Subcutaneous abdominal adipose tissue (tissue), 5 donors: ENCODE measurements at regions not wholly inside any gene's neighbourhood (a gene's known extent, or its start where the extent isn't known, plus 50 kb on each side); places are given as distances from the start of the nearest gene placed in this dataset.

Experiments
- H3K27ac ChIP-seq: one replicate; pipeline ENCODE4 v1.7.0; 2013; ENCODE audit warnings: low read depth, mild to moderate bottlenecking, inconsistent platforms, low read length, moderate library complexity
- H3K27me3 ChIP-seq, 5 donors: one replicate each; pipeline ENCODE4 v1.7.0; 2013; ENCODE audit warnings: low read length in 5 of 5, inconsistent platforms in 1 of 5; ENCODE audit not compliant: control insufficient read depth in 5 of 5, insufficient read depth in 4 of 5
- H3K36me3 ChIP-seq, 5 donors: one replicate each; pipeline ENCODE4 v1.7.0; 2013; ENCODE audit warnings: low read length in 5 of 5; ENCODE audit not compliant: control insufficient read depth in 5 of 5, insufficient read depth in 5 of 5
- H3K4me1 ChIP-seq, 5 donors: one replicate each; pipeline ENCODE4 v1.7.0; 2013; ENCODE audit warnings: low read length in 5 of 5, mild to moderate bottlenecking in 3 of 5, moderate library complexity in 1 of 5; ENCODE audit not compliant: control insufficient read depth in 5 of 5, insufficient read depth in 5 of 5
- H3K4me3 ChIP-seq, 5 donors: one replicate each; pipeline ENCODE4 v1.7.0; 2013; ENCODE audit warnings: low read length in 5 of 5, low read depth in 1 of 5
- H3K9ac ChIP-seq, 5 donors: one replicate each; pipeline ENCODE4 v1.7.0; 2013; ENCODE audit warnings: low read length in 5 of 5, mild to moderate bottlenecking in 4 of 5, moderate library complexity in 3 of 5
- H3K9me3 ChIP-seq, 5 donors: one replicate each; pipeline ENCODE4 v1.7.0; 2013; ENCODE audit warnings: low read length in 5 of 5; ENCODE audit not compliant: control insufficient read depth in 5 of 5
- donor health status: healthy.
- donor health status: healthy.
- donor health status: healthy.
- donor health status: healthy.
- donor health status: healthy.

DNA sequence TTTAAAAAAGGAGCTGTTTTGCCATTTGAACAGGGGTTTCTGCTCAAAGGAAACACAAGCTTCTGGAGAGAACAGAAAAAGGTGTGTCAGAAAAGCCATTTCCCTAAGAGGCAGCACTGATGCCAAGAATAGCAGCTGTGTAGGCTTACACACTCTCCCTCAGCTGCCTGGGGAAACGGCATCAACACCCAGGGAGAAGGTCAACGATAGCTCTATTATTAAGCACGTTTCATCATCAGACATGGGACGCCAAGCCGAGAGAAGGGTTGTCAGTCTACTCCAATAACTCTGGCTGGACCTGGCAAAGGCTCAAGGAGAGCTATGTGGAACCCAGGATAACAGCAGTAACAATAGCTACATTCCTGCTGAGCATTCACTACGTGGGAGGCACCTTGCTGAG, 314.2 kb downstream of the CDK5RAP2 start:
- no peak overlapping the region for H3K27ac ChIP-seq
- H3K9ac ChIP-seq: no peak overlapping the region
- peaks cover 0 to 8% (median 0%) of the 10 kb centered on the region in 5 donors for H3K4me1 ChIP-seq
- H3K4me3 ChIP-seq: no peak overlapping the region
- H3K36me3 ChIP-seq: no peaks in the 10 kb centered on the region
- H3K27me3 ChIP-seq: no peaks in the 10 kb centered on the region
- peaks cover 0 to 4% (median 0%) of the 10 kb centered on the region in 5 donors for H3K9me3 ChIP-seq

DNA sequence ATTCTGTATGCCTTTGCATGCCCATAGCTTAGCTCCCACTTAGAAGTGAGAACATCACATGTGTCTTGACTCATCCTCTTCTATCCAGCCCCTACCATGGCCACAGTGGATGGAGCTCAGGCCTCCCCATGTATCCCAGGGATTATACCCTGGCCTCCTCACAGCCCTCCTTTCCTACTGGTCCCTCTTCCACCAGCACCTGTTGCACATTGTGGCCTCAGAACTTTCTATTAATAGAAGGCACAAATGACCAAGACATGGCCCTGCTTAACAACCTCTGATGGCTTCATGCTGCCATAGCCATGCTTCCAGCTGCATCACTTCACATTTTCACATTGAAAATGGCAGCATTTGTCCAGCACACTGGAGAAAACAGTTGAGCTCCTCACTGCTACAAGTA, 315.4 kb downstream of the CDK5RAP2 start:
- no peak overlapping the region for H3K9ac ChIP-seq
- H3K27me3 ChIP-seq: no peaks in the 10 kb centered on the region
- no peaks in the 10 kb centered on the region for H3K36me3 ChIP-seq
- no peak overlapping the region for H3K27ac ChIP-seq
- H3K9me3 ChIP-seq: peaks cover 0 to 4% (median 0%) of the 10 kb centered on the region in 5 donors
- peaks cover 0 to 8% (median 0%) of the 10 kb centered on the region in 5 donors for H3K4me1 ChIP-seq
- H3K4me3 ChIP-seq: no peak overlapping the region

DNA sequence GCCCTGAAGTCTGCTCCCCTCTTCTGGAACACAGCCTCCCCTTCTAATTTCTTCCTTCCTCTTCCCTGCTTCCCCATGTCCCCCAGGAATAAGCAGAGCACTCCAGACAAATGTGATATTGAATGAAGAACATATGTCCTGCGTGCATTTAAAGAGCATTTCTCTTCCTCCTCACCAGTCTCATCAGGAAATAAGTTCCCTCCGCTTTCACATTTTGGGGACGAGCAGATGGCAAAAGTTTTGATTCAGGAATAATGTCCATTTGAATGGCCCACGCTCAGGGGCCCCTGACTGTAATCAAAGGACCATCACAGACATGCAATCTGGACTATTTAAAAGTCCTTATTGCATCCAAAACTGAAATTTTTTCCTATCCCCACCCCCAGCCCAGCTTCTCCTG, 316.1 kb downstream of the CDK5RAP2 start:
- H3K36me3 ChIP-seq: no peaks in the 10 kb centered on the region
- H3K27me3 ChIP-seq: peaks cover 0 to 5% (median 0%) of the 10 kb centered on the region in 5 donors
- H3K9ac ChIP-seq: no peak overlapping the region
- no peak overlapping the region for H3K4me3 ChIP-seq
- peaks cover 0 to 8% (median 0%) of the 10 kb centered on the region in 5 donors for H3K4me1 ChIP-seq
- peaks cover 0 to 4% (median 0%) of the 10 kb centered on the region in 5 donors for H3K9me3 ChIP-seq
- H3K27ac ChIP-seq: no peak overlapping the region

DNA sequence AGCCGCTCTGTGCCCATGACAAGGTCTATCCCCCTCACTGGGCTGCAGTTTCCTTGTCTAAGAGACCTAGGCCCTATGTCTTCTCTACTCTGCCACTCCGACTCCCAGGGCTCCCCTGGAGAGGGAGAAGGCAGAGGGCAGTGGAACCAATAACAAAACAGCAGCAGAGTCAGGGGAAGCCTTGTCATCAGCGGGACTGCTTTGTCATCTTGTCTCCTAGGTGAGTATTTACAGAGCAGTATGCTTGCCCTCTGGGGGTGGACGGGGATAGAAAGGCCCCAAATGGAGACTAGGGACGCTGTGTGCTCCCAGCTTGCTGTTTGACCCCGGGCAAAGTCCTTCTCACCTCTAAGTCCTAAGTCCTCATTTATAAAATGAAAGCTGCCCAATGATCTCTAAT, 318.5 kb downstream of the CDK5RAP2 start:
- H3K4me1 ChIP-seq: peaks cover 0 to 8% (median 0%) of the 10 kb centered on the region in 5 donors
- H3K36me3 ChIP-seq: no peaks in the 10 kb centered on the region
- no peak overlapping the region for H3K4me3 ChIP-seq
- H3K9me3 ChIP-seq: no peaks in the 10 kb centered on the region
- H3K9ac ChIP-seq: no peak overlapping the region
- H3K27ac ChIP-seq: no peak overlapping the region
- peaks cover 0 to 5% (median 0%) of the 10 kb centered on the region in 5 donors for H3K27me3 ChIP-seq

DNA sequence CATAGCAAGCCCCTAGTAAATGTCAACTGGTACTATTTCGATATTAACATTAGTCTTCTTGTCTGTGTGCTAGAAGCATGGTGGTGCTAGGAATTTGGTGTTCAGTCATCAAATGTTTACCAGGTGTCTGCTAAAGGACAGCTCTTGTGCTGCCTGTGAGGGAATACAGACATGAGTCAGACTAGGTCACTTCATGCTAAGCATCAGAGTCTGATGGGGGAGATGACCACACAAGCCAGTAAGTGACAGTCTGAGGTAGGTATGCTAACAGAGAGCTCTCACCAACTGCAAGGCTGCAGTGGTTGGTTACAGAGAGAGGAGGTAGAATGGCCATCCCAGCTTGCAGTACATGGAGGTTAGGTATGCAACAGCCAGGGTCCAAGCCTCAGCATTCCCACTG, 320.9 kb downstream of the CDK5RAP2 start:
- H3K27ac ChIP-seq: no peak overlapping the region
- H3K4me3 ChIP-seq: no peak overlapping the region
- no peak overlapping the region for H3K9ac ChIP-seq
- no peaks in the 10 kb centered on the region for H3K4me1 ChIP-seq
- H3K9me3 ChIP-seq: no peaks in the 10 kb centered on the region
- peaks cover 0 to 5% (median 0%) of the 10 kb centered on the region in 5 donors for H3K27me3 ChIP-seq
- H3K36me3 ChIP-seq: no peaks in the 10 kb centered on the region

DNA sequence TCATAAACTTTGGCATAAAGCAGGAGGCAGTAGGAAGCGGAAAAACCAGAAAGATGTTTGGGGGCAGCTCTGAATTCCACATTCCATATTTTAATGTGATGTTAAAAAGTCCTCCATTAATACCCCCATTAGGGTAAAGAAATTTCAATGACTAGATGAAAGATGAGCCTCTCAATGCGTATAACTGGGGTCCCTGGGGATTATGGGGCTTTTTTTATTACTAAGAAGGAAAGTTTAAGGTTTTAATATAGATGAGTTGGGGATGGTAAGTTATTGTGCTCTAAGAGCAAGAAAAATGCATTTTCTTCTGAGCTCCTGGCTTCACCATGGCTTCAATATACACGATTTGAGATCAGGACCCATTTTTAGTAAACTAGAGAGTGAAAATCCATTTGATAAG, 321.9 kb downstream of the CDK5RAP2 start:
- no peaks in the 10 kb centered on the region for H3K36me3 ChIP-seq
- no peaks in the 10 kb centered on the region for H3K9me3 ChIP-seq
- H3K9ac ChIP-seq: no peak overlapping the region
- no peak overlapping the region for H3K27ac ChIP-seq
- no peak overlapping the region for H3K4me3 ChIP-seq
- no peaks in the 10 kb centered on the region for H3K4me1 ChIP-seq
- peaks cover 0 to 5% (median 0%) of the 10 kb centered on the region in 5 donors for H3K27me3 ChIP-seq

DNA sequence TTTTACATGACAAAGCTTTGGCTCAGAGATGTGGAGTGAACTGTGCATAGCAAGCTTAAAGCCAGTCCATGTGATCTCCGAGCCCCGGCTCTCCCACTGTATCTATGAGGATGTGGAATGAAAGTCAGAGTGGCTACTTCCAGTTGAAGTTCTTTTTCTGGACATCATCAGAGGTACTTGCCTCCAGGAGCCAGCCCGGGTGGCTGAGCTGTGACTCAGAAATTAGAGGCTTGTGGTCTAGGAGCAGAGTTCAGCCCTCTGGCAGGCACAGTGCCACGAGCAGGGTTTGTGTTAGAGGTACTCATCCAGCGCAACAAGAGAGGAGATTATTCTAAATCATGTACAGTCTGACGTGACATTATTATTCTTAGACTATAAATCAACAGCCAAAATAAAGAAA, 322.5 kb downstream of the CDK5RAP2 start:
- Histone ChIP-seq H3K36me3 (no peaks in the 10 kb centered on the region), H3K27me3 (peaks cover 0 to 5% (median 0%) of the 10 kb centered on the region in 5 donors), H3K9me3 (no peaks in the 10 kb centered on the region), H3K4me1 (no peaks in the 10 kb centered on the region), H3K4me3 (no peak overlapping the region), H3K9ac (no peak overlapping the region), H3K27ac (no peak overlapping the region)

DNA sequence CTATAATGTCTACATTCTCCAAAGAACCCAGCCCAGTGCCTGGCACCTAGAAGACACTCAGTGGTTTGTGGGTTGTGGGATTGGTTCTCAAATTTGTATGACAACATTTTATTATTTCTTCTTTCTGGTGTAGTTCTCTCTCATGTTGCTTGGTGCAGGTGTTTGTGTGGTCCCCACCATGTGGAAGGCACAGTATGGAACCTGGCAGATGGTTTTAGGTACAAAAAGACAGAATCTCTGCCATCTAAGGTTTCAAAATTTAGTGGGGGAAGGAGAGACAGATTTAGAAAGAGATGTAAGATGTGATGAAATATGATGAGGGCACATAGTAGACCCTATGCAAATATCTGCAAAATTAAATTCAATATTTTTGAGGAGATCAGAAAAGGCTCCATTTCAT, 323.8 kb downstream of the CDK5RAP2 start:
- Histone ChIP-seq H3K27ac (no peak overlapping the region), H3K4me3 (no peak overlapping the region), H3K9ac (no peak overlapping the region), H3K4me1 (no peaks in the 10 kb centered on the region), H3K27me3 (peaks cover 0 to 5% (median 0%) of the 10 kb centered on the region in 5 donors), H3K36me3 (no peaks in the 10 kb centered on the region), H3K9me3 (peaks cover 0 to 1% (median 0%) of the 10 kb centered on the region in 5 donors)

DNA sequence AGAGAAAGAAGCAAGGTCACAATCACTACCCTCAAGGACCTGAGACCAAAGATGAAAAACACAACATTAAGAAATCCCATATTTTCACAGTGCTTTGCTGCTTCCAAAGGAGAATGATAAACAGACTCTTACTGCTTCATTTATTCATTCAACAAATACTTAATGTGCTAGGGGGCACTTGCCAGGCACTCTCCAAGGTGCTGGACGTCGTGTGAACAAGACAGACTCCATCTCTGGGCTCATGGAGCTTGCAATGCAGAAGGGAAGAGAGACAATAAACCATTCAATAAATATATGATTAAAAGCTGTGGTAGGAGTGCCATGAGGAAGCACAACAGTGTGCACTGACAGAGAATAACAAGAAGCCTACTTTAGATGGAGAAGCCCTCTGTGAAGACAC, 327.7 kb downstream of the CDK5RAP2 start:
- H3K27ac ChIP-seq: no peak overlapping the region

DNA sequence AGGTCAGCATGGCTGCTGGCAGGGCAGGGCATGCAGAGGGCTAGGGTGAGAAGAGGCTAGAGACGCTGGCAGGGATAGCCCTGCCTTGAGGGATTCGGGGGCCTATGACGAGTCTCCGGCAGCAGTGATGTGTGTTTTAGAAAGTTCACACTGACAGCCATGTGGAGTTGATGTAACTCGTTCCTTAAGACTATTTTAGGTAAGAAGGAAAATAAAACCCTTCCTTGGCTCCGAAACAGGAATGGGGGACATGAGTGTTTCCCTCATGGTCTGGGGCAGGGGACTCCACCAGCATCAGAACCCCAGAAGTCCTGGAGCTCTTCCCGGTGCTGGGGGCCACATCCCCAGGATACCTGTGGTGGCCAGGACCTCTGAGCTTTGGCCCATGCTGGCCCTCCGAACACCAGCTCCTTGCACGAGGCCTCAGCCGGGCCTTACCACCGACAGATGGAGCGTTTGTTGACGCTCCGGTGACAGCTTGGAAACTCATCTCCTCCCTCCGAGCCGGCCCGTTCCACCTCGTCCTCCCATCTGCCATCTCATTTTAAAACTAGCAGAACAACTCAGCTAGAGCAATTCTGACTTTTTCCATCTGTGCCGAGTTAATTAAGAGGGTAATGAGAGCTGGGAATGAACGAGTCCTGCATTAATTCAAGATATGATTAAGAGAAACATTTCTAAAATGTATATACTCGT, 337.7 kb downstream of the CDK5RAP2 start:
- H3K4me1 ChIP-seq: no peaks in the 10 kb centered on the region
- no peaks in the 10 kb centered on the region for H3K27me3 ChIP-seq
- H3K9me3 ChIP-seq: no peaks in the 10 kb centered on the region
- H3K36me3 ChIP-seq: no peaks in the 10 kb centered on the region
- H3K4me3 ChIP-seq: no peak overlapping the region
- H3K27ac ChIP-seq: no peak overlapping the region
- no peak overlapping the region for H3K9ac ChIP-seq

More for the DNA sequence above, 327.7 kb downstream of the CDK5RAP2 start:
- Histone ChIP-seq H3K27me3 (peaks cover 0 to 3% (median 0%) of the 10 kb centered on the region in 5 donors), H3K4me1 (no peaks in the 10 kb centered on the region), H3K36me3 (no peaks in the 10 kb centered on the region), H3K4me3 (no peak overlapping the region), H3K9ac (no peak overlapping the region), H3K9me3 (peaks cover 0 to 3% (median 0%) of the 10 kb centered on the region in 5 donors)
